ENCODE measurements at regions not wholly inside any gene's neighbourhood (a gene's known extent, or its start where the extent isn't known, plus 50 kb on each side); places are given as distances from the start of the nearest gene placed in this dataset.
"Not testable (repeated sequence)": the region's sequence is repeated elsewhere in the genome, so short reads cannot be mapped to it uniquely, and the experiment has no call there.

DNA sequence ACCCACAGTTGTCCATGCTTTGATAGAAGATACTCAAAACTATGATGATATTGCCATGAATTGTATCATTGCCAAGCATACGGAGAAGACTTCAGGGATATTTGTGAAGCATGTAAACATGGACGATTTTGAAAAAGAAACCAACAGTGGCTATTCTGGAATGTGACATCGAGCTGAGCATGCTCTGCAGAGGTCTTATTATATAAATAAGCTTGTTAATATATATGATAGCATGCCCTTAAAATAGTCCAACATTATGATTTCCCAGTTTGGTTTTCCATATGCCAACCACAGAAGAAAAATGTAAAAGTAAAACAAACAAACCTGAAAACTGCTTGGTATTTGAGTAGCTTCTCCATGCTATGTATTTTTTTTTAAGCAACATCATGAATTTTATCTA, 159.1 kb downstream of the LNPK start:
- DNase-seq = no peak
- no peak overlapping the region for H3K27ac Mint-ChIP-seq
- peaks cover 29% of the 10 kb centered on the region for H3K27me3 Mint-ChIP-seq
- no peaks in the 10 kb centered on the region for H3K9me3 Mint-ChIP-seq
- no peaks in the 10 kb centered on the region for H3K36me3 Mint-ChIP-seq (ENCODE audit: low read depth)
- H3K4me3 Mint-ChIP-seq = no peak overlapping the region
- no peaks in the 10 kb centered on the region for H3K4me1 Mint-ChIP-seq (ENCODE audit: low read depth)

GRCh38 chr2:175840765-175841164, 161.3 kb downstream of the LNPK start:
- not testable (repeated sequence) for H3K36me3 Mint-ChIP-seq (ENCODE audit: low read depth); DNase-seq; H3K9me3 Mint-ChIP-seq; H3K4me3 Mint-ChIP-seq; H3K27ac Mint-ChIP-seq; H3K4me1 Mint-ChIP-seq (ENCODE audit: low read depth)
- H3K27me3 Mint-ChIP-seq = peaks cover 14% of the 10 kb centered on the region

DNA sequence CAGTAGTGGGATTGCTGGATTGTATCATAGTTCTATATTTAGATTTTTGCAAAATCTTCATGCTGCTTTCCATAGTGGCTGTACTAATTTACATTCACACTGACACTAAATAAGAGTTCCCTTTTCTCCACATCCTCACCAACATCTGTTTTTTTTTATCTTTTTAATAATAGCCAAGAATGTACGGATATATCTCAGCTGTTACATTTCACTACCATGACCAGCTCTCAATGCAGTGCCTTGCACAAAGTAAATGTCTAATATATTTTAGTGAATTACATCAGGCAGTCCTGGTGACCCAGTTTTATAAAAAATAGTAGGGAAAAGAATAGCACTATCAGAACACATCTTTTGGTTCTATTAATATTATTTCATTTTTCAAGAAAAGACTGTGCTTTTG, 161.8 kb downstream of the LNPK start:
- H3K4me1 Mint-ChIP-seq (ENCODE audit: low read depth) = no peaks in the 10 kb centered on the region
- H3K27ac Mint-ChIP-seq = no peak overlapping the region
- no peak for DNase-seq
- H3K9me3 Mint-ChIP-seq = no peaks in the 10 kb centered on the region
- H3K4me3 Mint-ChIP-seq = no peak overlapping the region
- peaks cover 12% of the 10 kb centered on the region for H3K27me3 Mint-ChIP-seq
- H3K36me3 Mint-ChIP-seq (ENCODE audit: low read depth) = no peaks in the 10 kb centered on the region

DNA sequence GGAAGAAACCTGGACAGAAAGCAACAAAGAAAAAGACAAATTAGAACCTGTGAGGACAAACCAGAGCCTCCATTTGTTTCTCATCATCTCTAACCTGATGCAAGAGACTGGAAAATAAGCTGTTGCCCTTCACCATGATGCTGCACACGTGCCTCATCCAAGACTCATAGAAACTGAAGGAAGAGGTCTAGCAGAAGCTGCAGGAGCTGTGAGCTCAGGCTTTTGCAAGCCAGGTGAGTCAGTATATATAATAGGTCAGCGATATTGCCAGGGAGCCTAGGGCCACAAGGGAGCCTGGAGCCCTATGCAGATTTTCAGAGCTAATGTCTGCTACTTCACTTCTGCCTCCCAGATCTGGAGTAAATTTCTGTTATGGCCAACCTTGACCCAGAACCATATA, 163.1 kb downstream of the LNPK start:
- Mint-ChIP-seq H3K4me3 (no peak overlapping the region), H3K27me3 (peaks cover 9% of the 10 kb centered on the region), H3K27ac (no peak overlapping the region), H3K4me1 (ENCODE audit: low read depth) (no peaks in the 10 kb centered on the region), H3K36me3 (ENCODE audit: low read depth) (no peaks in the 10 kb centered on the region), H3K9me3 (no peaks in the 10 kb centered on the region)
- DNase-seq = no peak

DNA sequence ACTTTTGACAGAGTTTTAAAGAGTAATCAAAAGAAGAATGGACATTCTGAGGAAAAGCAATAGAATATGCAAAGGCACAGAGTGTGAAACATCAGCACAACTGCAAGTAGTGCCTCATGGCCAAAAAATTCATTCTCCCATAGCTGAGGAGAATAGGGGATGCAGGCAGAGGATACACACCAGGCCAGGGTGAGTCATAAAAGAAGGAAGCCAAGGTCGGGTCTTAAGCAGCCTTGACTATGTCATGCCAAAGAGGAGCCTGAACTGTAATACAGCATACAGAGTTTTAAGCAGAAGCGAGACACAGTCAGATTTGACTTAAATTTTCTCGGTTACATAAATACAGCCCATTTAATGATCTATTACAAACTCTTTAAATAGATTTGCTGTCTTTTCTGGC, 165.0 kb downstream of the LNPK start:
- Mint-ChIP-seq H3K9me3 (no peaks in the 10 kb centered on the region), H3K4me1 (ENCODE audit: low read depth) (no peaks in the 10 kb centered on the region), H3K27me3 (peaks cover 9% of the 10 kb centered on the region), H3K36me3 (ENCODE audit: low read depth) (no peaks in the 10 kb centered on the region), H3K4me3 (no peak overlapping the region), H3K27ac (no peak overlapping the region)
- no peak for DNase-seq

GRCh38 chr2:175836361-175836760, 165.7 kb downstream of the LNPK start:
- no peaks in the 10 kb centered on the region for H3K9me3 Mint-ChIP-seq
- no peaks in the 10 kb centered on the region for H3K36me3 Mint-ChIP-seq (ENCODE audit: low read depth)
- H3K27me3 Mint-ChIP-seq = peaks cover 8% of the 10 kb centered on the region

DNA sequence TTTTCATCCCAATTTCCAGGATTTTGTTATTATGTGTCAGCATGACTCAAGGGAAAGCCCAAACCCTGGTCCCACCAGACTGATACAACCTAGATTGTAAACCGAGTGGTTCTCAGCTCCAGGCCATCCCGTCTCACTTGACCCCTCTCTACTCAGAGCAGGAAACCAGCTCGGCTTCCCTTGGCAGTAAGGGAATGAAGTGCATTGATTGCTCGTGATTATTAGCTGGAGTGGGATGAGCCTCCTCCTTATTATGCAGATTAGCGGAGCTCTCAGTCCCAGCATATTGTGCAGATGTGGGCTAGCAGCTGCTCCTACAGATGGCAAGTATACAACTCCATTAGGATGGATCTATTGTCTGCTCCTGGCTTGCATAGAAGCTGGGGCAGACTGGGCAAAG, 167.6 kb downstream of the LNPK start:
- H3K9me3 Mint-ChIP-seq = no peaks in the 10 kb centered on the region
- no peak overlapping the region for H3K27ac Mint-ChIP-seq
- no peak overlapping the region for H3K4me3 Mint-ChIP-seq
- H3K27me3 Mint-ChIP-seq = no peaks in the 10 kb centered on the region
- no peaks in the 10 kb centered on the region for H3K36me3 Mint-ChIP-seq (ENCODE audit: low read depth)
- no peak for DNase-seq
- no peaks in the 10 kb centered on the region for H3K4me1 Mint-ChIP-seq (ENCODE audit: low read depth)

More at GRCh38 chr2:175836361-175836760, 165.7 kb downstream of the LNPK start:
- Mint-ChIP-seq H3K27ac (no peak overlapping the region), H3K4me3 (no peak overlapping the region), H3K4me1 (ENCODE audit: low read depth) (no peaks in the 10 kb centered on the region)
- DNase-seq = no peak

GRCh38 chr2:175832866-175833265, 169.2 kb downstream of the LNPK start:
- H3K4me3 Mint-ChIP-seq = no peak overlapping the region
- H3K27me3 Mint-ChIP-seq = no peaks in the 10 kb centered on the region
- no peaks in the 10 kb centered on the region for H3K9me3 Mint-ChIP-seq
- H3K36me3 Mint-ChIP-seq (ENCODE audit: low read depth) = no peaks in the 10 kb centered on the region
- H3K4me1 Mint-ChIP-seq (ENCODE audit: low read depth) = no peaks in the 10 kb centered on the region
- H3K27ac Mint-ChIP-seq = no peak overlapping the region
- DNase-seq = no peak

- Mint-ChIP-seq H3K27ac (no peak overlapping the region), H3K36me3 (ENCODE audit: low read depth) (no peaks in the 10 kb centered on the region), H3K4me1 (ENCODE audit: low read depth) (no peaks in the 10 kb centered on the region), H3K9me3 (no peaks in the 10 kb centered on the region), H3K27me3 (peaks cover under 1% of the 10 kb centered on the region), H3K4me3 (no peak overlapping the region)
- no peak for DNase-seq
Measured at GRCh38 chr2:175829741-175830140, 172.3 kb downstream of the LNPK start.

DNA sequence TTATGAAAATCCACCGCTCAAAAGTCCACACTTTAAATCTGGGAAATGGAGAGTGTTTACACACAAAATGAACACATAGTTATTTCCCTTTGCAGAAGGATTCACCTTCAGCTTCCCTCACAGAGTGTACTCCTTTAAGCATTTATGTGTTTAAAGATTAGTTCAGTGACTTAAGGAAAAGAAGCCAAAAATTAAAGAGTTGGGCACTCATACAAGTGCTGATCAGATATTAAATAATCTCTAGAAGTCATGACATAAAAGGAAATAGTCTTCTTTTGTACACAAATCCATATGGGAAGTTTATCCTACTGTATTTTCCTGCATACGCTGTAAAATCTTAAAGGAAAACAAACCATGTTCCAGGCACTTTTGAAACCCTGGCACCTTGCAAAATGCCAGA, 174.2 kb downstream of the LNPK start:
- Mint-ChIP-seq H3K4me1 (ENCODE audit: low read depth) (no peaks in the 10 kb centered on the region), H3K4me3 (no peak overlapping the region), H3K9me3 (no peaks in the 10 kb centered on the region), H3K36me3 (ENCODE audit: low read depth) (no peaks in the 10 kb centered on the region), H3K27me3 (peaks cover 9% of the 10 kb centered on the region), H3K27ac (no peak overlapping the region)
- no peak for DNase-seq

- H3K4me1 Mint-ChIP-seq (ENCODE audit: low read depth) = no peaks in the 10 kb centered on the region
- H3K27me3 Mint-ChIP-seq = peaks cover 29% of the 10 kb centered on the region
- no peak overlapping the region for H3K4me3 Mint-ChIP-seq
- H3K9me3 Mint-ChIP-seq = no peaks in the 10 kb centered on the region
- no peak overlapping the region for H3K27ac Mint-ChIP-seq
- no peaks in the 10 kb centered on the region for H3K36me3 Mint-ChIP-seq (ENCODE audit: low read depth)
- no peak for DNase-seq
Measured at GRCh38 chr2:175824243-175824642, 177.8 kb downstream of the LNPK start.

DNA sequence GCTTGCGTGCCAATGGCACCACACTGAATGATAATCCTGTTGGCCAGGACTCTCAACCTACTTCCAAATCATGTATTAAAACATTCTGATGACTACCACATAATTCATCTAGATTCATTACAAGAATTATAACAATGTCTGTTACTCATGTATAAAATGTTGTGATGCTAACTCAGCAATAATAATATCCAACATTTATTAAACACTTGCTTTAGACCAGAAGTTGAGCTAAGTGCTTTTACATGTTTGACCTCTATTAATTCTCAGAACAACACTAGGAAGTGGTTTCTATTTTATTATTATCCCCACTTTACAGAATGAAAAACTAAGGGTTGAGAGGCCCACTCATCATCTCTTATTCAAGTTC, 178.4 kb downstream of the LNPK start:
- no peak overlapping the region for H3K4me3 Mint-ChIP-seq
- DNase-seq = no peak
- no peaks in the 10 kb centered on the region for H3K36me3 Mint-ChIP-seq (ENCODE audit: low read depth)
- H3K9me3 Mint-ChIP-seq = no peaks in the 10 kb centered on the region
- no peaks in the 10 kb centered on the region for H3K4me1 Mint-ChIP-seq (ENCODE audit: low read depth)
- H3K27ac Mint-ChIP-seq = no peak overlapping the region
- peaks cover 30% of the 10 kb centered on the region for H3K27me3 Mint-ChIP-seq

- DNase-seq = no peak
- no peaks in the 10 kb centered on the region for H3K4me1 Mint-ChIP-seq (ENCODE audit: low read depth)
- H3K27me3 Mint-ChIP-seq = peaks cover 30% of the 10 kb centered on the region
- no peak overlapping the region for H3K4me3 Mint-ChIP-seq
- H3K27ac Mint-ChIP-seq = no peak overlapping the region
- H3K9me3 Mint-ChIP-seq = no peaks in the 10 kb centered on the region
- H3K36me3 Mint-ChIP-seq (ENCODE audit: low read depth) = no peaks in the 10 kb centered on the region
Measured at GRCh38 chr2:175823002-175823706, 178.9 kb downstream of the LNPK start.

DNA sequence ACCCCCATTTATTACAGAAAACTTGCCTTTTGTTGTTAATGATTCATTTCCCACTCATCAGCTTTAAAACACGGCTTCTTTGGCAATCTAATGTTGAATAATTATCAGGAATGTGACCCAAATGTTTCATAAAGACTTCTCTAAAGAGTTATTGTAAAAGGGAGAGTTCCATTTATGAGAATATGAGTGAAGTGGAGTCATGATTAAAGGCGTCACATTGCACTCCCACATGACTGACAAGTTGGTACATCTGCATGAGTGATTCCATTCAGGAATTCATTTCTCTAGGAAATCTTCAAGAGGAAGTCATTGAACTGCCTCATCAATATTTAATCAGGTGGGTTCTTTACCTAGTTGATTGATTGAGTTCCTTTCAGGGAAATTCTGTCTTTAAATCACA, 184.8 kb downstream of the LNPK start:
- Mint-ChIP-seq H3K36me3 (ENCODE audit: low read depth) (no peaks in the 10 kb centered on the region), H3K9me3 (peaks cover 7% of the 10 kb centered on the region), H3K27me3 (peaks cover 21% of the 10 kb centered on the region), H3K27ac (no peak overlapping the region), H3K4me1 (ENCODE audit: low read depth) (no peaks in the 10 kb centered on the region), H3K4me3 (no peak overlapping the region)
- no peak for DNase-seq

DNA sequence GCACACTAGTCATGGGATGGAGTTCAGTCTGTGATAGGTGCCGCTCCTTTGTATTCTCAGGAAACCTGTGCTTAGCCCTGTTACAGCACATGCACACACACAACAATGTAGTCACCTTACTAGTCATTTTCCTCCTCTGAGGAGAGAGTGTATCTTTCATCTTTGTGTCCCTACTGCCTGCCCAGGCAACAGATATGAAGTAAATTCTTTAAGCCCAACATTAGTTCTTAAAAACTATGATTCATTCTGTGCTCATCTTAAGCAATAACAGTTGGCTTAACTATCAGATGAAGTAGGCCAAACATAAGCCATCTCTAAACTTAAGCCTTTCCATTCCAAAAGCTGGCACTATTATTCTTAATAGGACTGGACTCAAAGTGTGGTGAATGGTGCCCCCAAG, 186.5 kb downstream of the LNPK start:
- Mint-ChIP-seq H3K27me3 (peaks cover 10% of the 10 kb centered on the region), H3K4me3 (no peak overlapping the region), H3K36me3 (ENCODE audit: low read depth) (no peaks in the 10 kb centered on the region), H3K9me3 (peaks cover 7% of the 10 kb centered on the region), H3K4me1 (ENCODE audit: low read depth) (no peaks in the 10 kb centered on the region), H3K27ac (no peak overlapping the region)
- no peak for DNase-seq

DNA sequence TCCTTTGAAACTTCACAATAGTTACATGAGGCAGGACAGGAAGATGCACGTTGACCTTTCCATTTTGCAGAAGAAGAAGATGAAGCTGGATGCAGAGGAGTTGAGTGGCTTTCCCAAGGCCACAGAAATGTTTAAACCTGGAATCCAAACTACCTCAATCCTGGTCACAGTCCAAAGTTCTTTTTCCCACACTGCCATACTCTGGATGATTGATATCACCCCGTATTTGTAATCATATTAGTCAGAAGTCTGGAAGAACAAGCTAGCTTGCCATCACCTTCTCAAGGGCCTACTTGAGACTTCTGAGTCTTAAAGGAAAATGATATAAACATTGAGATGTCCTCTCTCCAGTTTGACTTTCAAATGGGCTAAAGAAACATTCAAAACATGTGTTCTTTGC, 190.1 kb downstream of the LNPK start:
- Mint-ChIP-seq H3K36me3 (ENCODE audit: low read depth) (no peaks in the 10 kb centered on the region), H3K9me3 (peaks cover 4% of the 10 kb centered on the region), H3K27me3 (peaks cover 11% of the 10 kb centered on the region), H3K27ac (no peak overlapping the region), H3K4me1 (ENCODE audit: low read depth) (no peaks in the 10 kb centered on the region), H3K4me3 (no peak overlapping the region)
- no peak for DNase-seq
